Thyroid gland (tissue), 4 donors: ENCODE measurements at regions not wholly inside any gene's neighbourhood (a gene's known extent, or its start where the extent isn't known, plus 50 kb on each side); places are given as distances from the start of the nearest gene placed in this dataset.

Experiments used
- DNase-seq, 2 donors: peaks; one replicate each; pipeline ENCODE4 v3.0.0-alpha.2; 2019
- H3K27ac ChIP-seq, 3 donors: fragments of 200-600 bp; sonication (generic); 1 replicate in 2 of 3; 2 replicates in 1 of 3; pipeline ENCODE4 v1.5.1; 2016 to 2019; ENCODE audit warnings: mild to moderate bottlenecking in 1 of 3, moderate library complexity in 1 of 3
- H3K27me3 ChIP-seq: fragments of 200-600 bp; sonication (generic); one replicate; pipeline ENCODE4 v1.5.1; 2019
- H3K36me3 ChIP-seq, 2 donors: fragments of 200-600 bp; sonication (generic); one replicate each; pipeline ENCODE4 v1.5.1; 2016 to 2019
- H3K4me1 ChIP-seq, 2 donors: fragments of 200-600 bp; sonication (generic); one replicate each; pipeline ENCODE4 v1.5.1; 2017 to 2019
- H3K4me3 ChIP-seq, 3 donors: fragments of 200-600 bp; sonication (generic); replicated peaks in 1 of 3; 1 replicate in 2 of 3; 2 replicates in 1 of 3; pipeline ENCODE4 v1.5.1; 2016; ENCODE audit warnings: mild to moderate bottlenecking in 1 of 3
- H3K9me3 ChIP-seq: fragments of 200-600 bp; sonication (generic); one replicate; pipeline ENCODE4 v1.5.1; 2017
- POLR2A ChIP-seq, 2 donors: fragments of 450-650 bp; IDR thresholded peaks; one replicate each; pipeline ENCODE4 v1.6.1; 2017; ENCODE audit warnings: antibody characterized with exemption in 2 of 2, mild to moderate bottlenecking in 2 of 2, moderate library complexity in 1 of 2
- WGBS, 2 donors: methylation state at CpG; one replicate each; pipeline ENCODE4 v1.1.5; 2017; 5-methylcytosine and 5-hydroxymethylcytosine counted together
- intact Hi-C: fragments of 100-400 bp; cut with DNase I; formaldehyde crosslinking; loops from one replicate; pipeline ENCODE4 v1.15.1; 2023
- TF ChIP-seq, protein P1 (sequence below), 6 experiments: fragments of 200-600 bp in 3 of 6; fragments of 450-650 bp in 3 of 6; sonication (generic) in 3 of 6; IDR thresholded peaks; one replicate each; pipeline ENCODE4 v1.5.1; 2016 to 2019; ENCODE audit warnings: antibody characterized with exemption in 6 of 6, mild to moderate bottlenecking in 2 of 6, inconsistent platforms in 1 of 6, moderate library complexity in 1 of 6

DNA sequence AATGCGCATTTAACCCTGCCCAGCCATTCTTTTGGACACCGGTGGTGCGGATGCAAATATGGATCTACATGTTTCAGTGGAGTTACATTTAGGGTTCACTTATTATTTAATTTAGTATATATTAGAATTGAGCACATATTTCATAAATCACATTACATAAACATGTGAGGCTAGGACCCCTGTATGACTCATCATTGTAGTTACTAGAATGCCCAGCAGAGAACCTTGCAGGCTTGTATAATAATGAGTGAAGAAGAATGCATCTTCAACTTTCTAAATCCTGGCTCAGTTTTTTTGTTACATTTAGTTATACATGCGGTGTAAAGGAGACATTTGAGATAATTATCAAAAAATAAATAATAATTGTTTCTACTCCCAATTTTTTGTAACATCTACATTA, 369.0 kb downstream of the ATP23 start:
- peaks cover 0 to 11% of the 10 kb centered on the region in 2 donors for H3K4me1 ChIP-seq
- TF ChIP-seq, protein P1, sequence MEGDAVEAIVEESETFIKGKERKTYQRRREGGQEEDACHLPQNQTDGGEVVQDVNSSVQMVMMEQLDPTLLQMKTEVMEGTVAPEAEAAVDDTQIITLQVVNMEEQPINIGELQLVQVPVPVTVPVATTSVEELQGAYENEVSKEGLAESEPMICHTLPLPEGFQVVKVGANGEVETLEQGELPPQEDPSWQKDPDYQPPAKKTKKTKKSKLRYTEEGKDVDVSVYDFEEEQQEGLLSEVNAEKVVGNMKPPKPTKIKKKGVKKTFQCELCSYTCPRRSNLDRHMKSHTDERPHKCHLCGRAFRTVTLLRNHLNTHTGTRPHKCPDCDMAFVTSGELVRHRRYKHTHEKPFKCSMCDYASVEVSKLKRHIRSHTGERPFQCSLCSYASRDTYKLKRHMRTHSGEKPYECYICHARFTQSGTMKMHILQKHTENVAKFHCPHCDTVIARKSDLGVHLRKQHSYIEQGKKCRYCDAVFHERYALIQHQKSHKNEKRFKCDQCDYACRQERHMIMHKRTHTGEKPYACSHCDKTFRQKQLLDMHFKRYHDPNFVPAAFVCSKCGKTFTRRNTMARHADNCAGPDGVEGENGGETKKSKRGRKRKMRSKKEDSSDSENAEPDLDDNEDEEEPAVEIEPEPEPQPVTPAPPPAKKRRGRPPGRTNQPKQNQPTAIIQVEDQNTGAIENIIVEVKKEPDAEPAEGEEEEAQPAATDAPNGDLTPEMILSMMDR (IDR thresholded peaks at IDR 0.05) = no peak
- no peak for TF ChIP-seq POLR2A (IDR thresholded peaks at IDR 0.05)
- no peak overlapping the region for H3K4me3 ChIP-seq
- no peaks in the 10 kb centered on the region for H3K36me3 ChIP-seq
- DNase-seq = no peak
- 94 to 96% methylated on average over 4 of the region's 4 CpGs for WGBS, 2 donors
- no peak overlapping the region for H3K27ac ChIP-seq
- no peaks in the 10 kb centered on the region for H3K9me3 ChIP-seq
- intact Hi-C loops = no loop called here
- no peaks in the 10 kb centered on the region for H3K27me3 ChIP-seq

DNA sequence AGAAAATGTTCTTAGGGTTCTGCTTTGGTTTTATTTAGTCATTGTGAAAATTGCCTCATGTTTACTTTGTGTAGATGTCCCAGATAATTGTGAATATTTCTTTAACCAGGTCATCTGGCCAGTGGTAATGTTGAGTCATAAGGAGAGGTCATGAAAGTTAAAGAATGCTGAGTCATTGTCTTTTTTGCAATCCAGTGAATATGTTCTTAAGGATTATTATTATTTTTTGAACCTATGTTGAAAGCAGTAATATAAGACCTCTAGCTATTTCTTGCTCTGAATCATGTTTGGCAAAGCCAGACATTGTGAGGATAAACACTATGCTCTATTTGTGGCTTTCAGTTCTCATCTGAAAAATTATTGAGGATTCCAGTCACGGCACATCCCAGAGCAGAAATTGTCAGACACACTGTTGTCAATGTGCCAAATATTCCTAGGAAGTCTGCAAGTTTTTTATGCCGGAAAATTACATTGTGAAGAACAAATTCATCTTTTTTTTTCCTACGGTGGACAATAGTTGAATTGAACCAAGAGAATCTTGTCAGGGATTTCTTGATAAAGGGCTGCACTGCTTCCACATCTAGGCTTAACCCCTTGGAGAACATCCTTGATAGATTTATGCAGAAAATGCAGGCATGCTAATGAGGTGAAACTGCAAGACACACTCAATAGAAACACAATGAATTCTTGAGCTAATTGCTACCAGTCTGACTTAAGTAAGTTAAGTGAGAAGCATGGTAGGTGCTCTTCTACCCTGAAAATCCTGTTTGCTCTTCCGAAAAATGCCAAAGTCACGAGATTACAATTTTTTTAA, 369.6 kb downstream of the ATP23 start:
- no peaks in the 10 kb centered on the region for H3K36me3 ChIP-seq
- no peak overlapping the region for H3K4me3 ChIP-seq
- intact Hi-C loops = no loop called here
- peaks cover 0 to 11% of the 10 kb centered on the region in 2 donors for H3K4me1 ChIP-seq
- H3K9me3 ChIP-seq = no peaks in the 10 kb centered on the region
- no peak for DNase-seq
- no peak for TF ChIP-seq POLR2A (IDR thresholded peaks at IDR 0.05)
- H3K27me3 ChIP-seq = no peaks in the 10 kb centered on the region
- no peak overlapping the region for H3K27ac ChIP-seq
- 75 to 80% methylated on average over 5 of the region's 5 CpGs for WGBS, 2 donors

DNA sequence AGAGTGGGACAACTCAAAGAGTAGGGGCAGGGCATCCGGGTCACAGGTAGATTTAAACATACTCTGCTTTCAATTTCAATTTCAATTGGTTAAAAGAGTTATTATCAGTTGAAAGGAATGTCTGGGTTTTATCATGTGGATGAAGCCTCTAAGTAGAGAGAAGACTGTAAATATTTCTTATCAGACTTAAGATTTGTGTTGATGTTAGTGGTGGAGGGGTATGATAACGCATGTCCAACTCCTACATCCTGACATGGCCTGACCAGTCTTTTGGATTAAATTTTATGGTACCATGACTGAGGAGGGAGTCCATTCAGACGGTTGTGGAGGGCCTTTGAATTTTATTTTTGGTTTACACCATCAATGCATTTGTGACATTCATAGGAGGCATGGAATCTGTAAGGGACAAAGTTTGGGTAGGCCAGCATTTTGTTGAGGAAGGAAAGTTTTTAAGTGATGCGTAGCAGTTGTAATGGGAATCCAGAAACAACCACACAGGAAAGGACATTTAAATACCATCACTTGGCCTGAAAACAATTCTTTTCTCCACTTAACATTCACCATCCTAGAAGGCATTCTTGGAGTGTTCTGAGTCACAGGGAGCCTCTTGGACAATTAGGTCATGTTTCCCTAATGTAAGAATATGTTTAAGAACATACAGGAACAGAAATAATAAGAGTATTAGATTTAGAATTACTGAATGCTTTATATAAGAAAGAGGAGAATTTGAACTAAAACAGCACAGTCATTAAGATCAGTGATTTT, 371.9 kb downstream of the ATP23 start:
- Histone ChIP-seq H3K4me1 (peaks cover 0 to 11% of the 10 kb centered on the region in 2 donors), H3K4me3 (no peak overlapping the region), H3K27me3 (no peaks in the 10 kb centered on the region), H3K9me3 (no peaks in the 10 kb centered on the region), H3K36me3 (no peaks in the 10 kb centered on the region), H3K27ac (no peak overlapping the region)
- no peak for TF ChIP-seq POLR2A (IDR thresholded peaks at IDR 0.05)
- TF ChIP-seq, protein P1 (IDR thresholded peaks at IDR 0.05) = no peak
- DNase-seq = no peak
- intact Hi-C loops = no loop called here
- 87 to 97% methylated on average over 4 of the region's 4 CpGs for WGBS, 2 donors

DNA sequence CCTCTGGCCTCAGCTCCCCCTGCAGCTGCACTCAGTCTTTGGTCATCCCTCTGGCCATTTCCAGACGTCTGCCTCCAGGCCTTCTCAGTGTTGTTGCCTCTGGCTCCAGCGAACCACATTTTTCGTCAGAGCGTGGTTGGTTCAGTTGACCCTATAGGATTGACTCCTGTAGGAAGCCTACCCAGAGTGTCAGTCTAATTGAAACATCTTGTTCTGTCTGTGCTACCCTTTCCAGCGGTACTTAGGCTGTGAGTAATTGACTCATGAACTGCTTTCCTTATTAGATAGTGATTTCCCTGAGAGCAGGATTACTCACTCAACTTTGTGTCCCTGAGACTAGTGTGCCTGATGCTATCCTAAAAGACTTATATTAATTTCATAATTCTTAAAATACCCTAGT, 373.2 kb downstream of the ATP23 start:
- intact Hi-C loops = no loop called here
- Histone ChIP-seq H3K9me3 (no peaks in the 10 kb centered on the region), H3K27ac (no peak overlapping the region)

DNA sequence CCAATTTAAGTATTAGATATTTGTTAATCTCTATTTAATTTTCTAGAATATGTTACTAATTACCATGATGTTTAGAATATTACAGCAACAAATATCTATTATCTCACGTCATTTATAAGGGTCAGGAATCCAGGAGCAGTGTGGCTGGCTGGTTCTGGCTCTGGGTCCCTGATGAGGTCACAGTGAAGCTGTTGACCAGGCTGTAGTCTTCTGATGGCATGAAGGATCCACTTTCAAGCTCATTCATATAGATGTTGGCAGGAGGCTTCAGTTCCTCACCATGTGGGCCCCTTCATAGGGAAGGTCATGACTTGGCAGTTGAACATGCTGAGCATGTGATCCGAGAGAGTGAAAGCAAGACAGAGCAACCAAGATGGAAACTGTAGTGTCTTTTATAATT, 375.6 kb downstream of the ATP23 start:
- intact Hi-C loops = no loop called here
- TF ChIP-seq, protein P1 (IDR thresholded peaks at IDR 0.05) = no peak
- no peak for TF ChIP-seq POLR2A (IDR thresholded peaks at IDR 0.05)
- H3K36me3 ChIP-seq = no peaks in the 10 kb centered on the region
- 80 to 93% methylated on average over 2 of the region's 2 CpGs for WGBS, 2 donors
- no peaks in the 10 kb centered on the region for H3K27me3 ChIP-seq
- no peak for DNase-seq
- H3K9me3 ChIP-seq = no peaks in the 10 kb centered on the region
- no peaks in the 10 kb centered on the region for H3K4me1 ChIP-seq
- H3K4me3 ChIP-seq = no peak overlapping the region
- no peak overlapping the region for H3K27ac ChIP-seq

More for the DNA sequence above, 373.2 kb downstream of the ATP23 start:
- Histone ChIP-seq H3K4me1 (peaks cover 0 to 11% of the 10 kb centered on the region in 2 donors), H3K4me3 (no peak overlapping the region), H3K27me3 (no peaks in the 10 kb centered on the region), H3K36me3 (no peaks in the 10 kb centered on the region)
- TF ChIP-seq, protein P1 (IDR thresholded peaks at IDR 0.05) = no peak
- no peak for TF ChIP-seq POLR2A (IDR thresholded peaks at IDR 0.05)
- WGBS, 2 donors = 92 to 96% methylated on average over 5 of the region's 5 CpGs
- no peak for DNase-seq
